ENCODE measurements at regions not wholly inside any gene's neighbourhood (a gene's known extent, or its start where the extent isn't known, plus 50 kb on each side); places are given as distances from the start of the nearest gene placed in this dataset.

- CTCF ChIA-PET (ENCODE audit: low intra/inter-chr PET ratio, low total read pairs) = no interaction called here
- TF ChIP-seq ZNF781 (CRISPR knock-in tag; IDR thresholded peaks at IDR 0.05; ENCODE audit: borderline replicate concordance, not compliant biosample characterization) = no peak
- TF ChIP-seq PBX2 (CRISPR knock-in tag; IDR thresholded peaks at IDR 0.05) = no peak
- no peak for TF ChIP-seq MYC (CRISPR knock-in tag; IDR thresholded peaks at IDR 0.05; ENCODE audit: borderline replicate concordance)
- TF ChIP-seq PAWR (CRISPR knock-in tag; IDR thresholded peaks at IDR 0.05; ENCODE audit: borderline replicate concordance) = no peak
- TF ChIP-seq ZNF629 (CRISPR knock-in tag; conservative IDR thresholded peaks at IDR 0.05) = no peak
- TF ChIP-seq SALL2 (CRISPR knock-in tag; IDR thresholded peaks at IDR 0.05) = no peak
- BruUV-seq (replicated peaks) = no TSS peak
- ATAC-seq (no peak), FAIRE-seq (no peak), DNase-seq (ENCODE audit: low spot score) (no peak)
- in situ Hi-C loops (cut with HindIII; ENCODE audit: extremely low pct_ligation_motif_present, low pct_unique_long_range_greater_than_20kb) (no loop called here), intact Hi-C loops (cut with micrococcal nuclease; ENCODE audit: unreplicated experiment) (no loop called here)
- H4K20me1 ChIP-seq (ENCODE audit: insufficient read depth, low read length) = no peaks in the 10 kb centered on the region
- H2AFZ ChIP-seq (ENCODE audit: low read length) = no peak overlapping the region
- peaks cover 6% of the 10 kb centered on the region; the same call in 1 of the 2 replicates for H3K9me3 ChIP-seq (ENCODE audit: low read length)
- no peaks in the 10 kb centered on the region for H3K79me2 ChIP-seq (ENCODE audit: insufficient read depth, low read length)
- no peak overlapping the region for H3K27ac ChIP-seq (ENCODE audit: extremely low read length, insufficient read depth, low read length)
- H3K4me1 ChIP-seq (ENCODE audit: insufficient read depth, low read length) = no peaks in the 10 kb centered on the region
- no peak overlapping the region for H3K4me3 ChIP-seq (replicated peaks in 1 of 3; ENCODE audit: insufficient read depth in 1 of 3, low read depth in 2 of 3, low read length in 3 of 3)
- H3K36me3 ChIP-seq (replicated peaks in 1 of 2; ENCODE audit: control insufficient read depth in 1 of 2, insufficient read depth in 2 of 2, low read length in 2 of 2) = no peaks in the 10 kb centered on the region
- H3K9ac ChIP-seq (ENCODE audit: insufficient read depth, low read depth, low read length) = no peak overlapping the region
- H3K4me2 ChIP-seq (ENCODE audit: low read depth, low read length) = no peak overlapping the region
- POLR2A ChIA-PET = no interaction called here
- H3K27me3 ChIP-seq (ENCODE audit: control insufficient read depth in 1 of 2, insufficient read depth in 2 of 2, low read length in 2 of 2) = peaks cover 0 to 3% of the 10 kb centered on the region in 2 experiments; a peak in 2 of 5 replicates
- 0% methylated on average over 1 of the region's 10 CpGs for WGBS (ENCODE audit: low lambda C conversion rate)
These were observed 116.3 kb upstream of the NECTIN1 start for GRCh38 chr11:119845305-119845704.

GRCh38 chr11:119844808-119845207, 115.8 kb upstream of the NECTIN1 start:
- WGBS (ENCODE audit: low lambda C conversion rate) = 0% methylated on average over 4 of the region's 4 CpGs
- in situ Hi-C loops (cut with HindIII; ENCODE audit: extremely low pct_ligation_motif_present, low pct_unique_long_range_greater_than_20kb) = no loop called here
- no peak overlapping the region for H2AFZ ChIP-seq (ENCODE audit: low read length)

More at GRCh38 chr11:119844808-119845207, 115.8 kb upstream of the NECTIN1 start:
- intact Hi-C loops (cut with micrococcal nuclease; ENCODE audit: unreplicated experiment) = no loop called here
- peaks cover 0 to 5% of the 10 kb centered on the region in 2 experiments; a peak in 2 of 5 replicates for H3K27me3 ChIP-seq (ENCODE audit: control insufficient read depth in 1 of 2, insufficient read depth in 2 of 2, low read length in 2 of 2)
- no peak overlapping the region for H3K4me3 ChIP-seq (replicated peaks in 1 of 3; ENCODE audit: insufficient read depth in 1 of 3, low read depth in 2 of 3, low read length in 3 of 3)
- H3K36me3 ChIP-seq (replicated peaks in 1 of 2; ENCODE audit: control insufficient read depth in 1 of 2, insufficient read depth in 2 of 2, low read length in 2 of 2) = no peaks in the 10 kb centered on the region
- H4K20me1 ChIP-seq (ENCODE audit: insufficient read depth, low read length) = no peaks in the 10 kb centered on the region
- no peak overlapping the region for H3K9ac ChIP-seq (ENCODE audit: insufficient read depth, low read depth, low read length)
- ATAC-seq = no peak
- ChIA-PET POLR2A (no interaction called here), CTCF (ENCODE audit: low intra/inter-chr PET ratio, low total read pairs) (no interaction called here)
- FAIRE-seq = no peak
- H3K9me3 ChIP-seq (ENCODE audit: low read length) = peaks cover 6% of the 10 kb centered on the region; the same call in 1 of the 2 replicates
- no peak overlapping the region for H3K27ac ChIP-seq (ENCODE audit: extremely low read length, insufficient read depth, low read length)
- BruUV-seq (replicated peaks) = no TSS peak
- H3K4me1 ChIP-seq (ENCODE audit: insufficient read depth, low read length) = no peaks in the 10 kb centered on the region
- DNase-seq (ENCODE audit: low spot score) = no peak
- TF ChIP-seq ZSCAN20 (CRISPR knock-in tag; IDR thresholded peaks at IDR 0.05; ENCODE audit: borderline replicate concordance) (no peak), ZNF782 (CRISPR knock-in tag; IDR thresholded peaks at IDR 0.05; ENCODE audit: borderline replicate concordance) (no peak), ZNF784 (CRISPR knock-in tag; IDR thresholded peaks at IDR 0.05; ENCODE audit: borderline replicate concordance) (no peak), SRSF4 (IDR thresholded peaks at IDR 0.05; ENCODE audit: low read depth, low read length, poor library complexity, severe bottlenecking) (no peak), NFATC3 (CRISPR knock-in tag; IDR thresholded peaks at IDR 0.05) (no peak)
- no peaks in the 10 kb centered on the region for H3K79me2 ChIP-seq (ENCODE audit: insufficient read depth, low read length)
- no peak overlapping the region for H3K4me2 ChIP-seq (ENCODE audit: low read depth, low read length)

All from HepG2 (cell line).